Left lung (tissue), 4 donors: ENCODE measurements at regions not wholly inside any gene's neighbourhood (a gene's known extent, or its start where the extent isn't known, plus 50 kb on each side); places are given as distances from the start of the nearest gene placed in this dataset.

ENCODE experiments used
- ATAC-seq: fragments of 200-7000 bp; cut with Tn5 transposase; one replicate; pipeline ENCODE4 v1.9.1; 2020; ENCODE audit warnings: moderate library complexity
- DNase-seq, 4 donors: peaks; one replicate each; pipeline ENCODE4 v3.0.0-alpha.2; 2013 to 2020
- H3K27ac ChIP-seq, 2 donors: fragments of 200-600 bp; sonication (generic) in 1 of 2; one replicate each; pipeline versions ENCODE4 v1.5.0 to v1.8.0; 2020 to 2021
- H3K27me3 ChIP-seq, 2 donors: fragments of 200-600 bp; sonication (generic) in 1 of 2; one replicate each; pipeline versions ENCODE4 v1.5.0 to v1.8.0; 2020 to 2021
- H3K36me3 ChIP-seq, 2 donors: fragments of 200-600 bp; sonication (generic) in 1 of 2; one replicate each; pipeline versions ENCODE4 v1.5.0 to v1.8.0; 2020 to 2021
- H3K4me1 ChIP-seq, 2 donors: fragments of 200-600 bp; one replicate each; pipeline ENCODE4 v1.8.0; 2021
- H3K4me3 ChIP-seq, 2 donors: fragments of 200-600 bp; sonication (generic) in 1 of 2; one replicate each; pipeline versions ENCODE4 v1.5.0 to v1.8.0; 2020 to 2021; ENCODE audit warnings: mild to moderate bottlenecking in 1 of 2
- H3K9me3 ChIP-seq, 2 donors: fragments of 200-600 bp; sonication (generic) in 1 of 2; one replicate each; pipeline versions ENCODE4 v1.5.0 to v1.8.0; 2020 to 2021
- CTCF ChIP-seq, 2 donors: fragments of 200-600 bp; sonication (generic) in 1 of 2; IDR thresholded peaks; one replicate each; pipeline versions ENCODE4 v1.5.0 to v1.8.0; 2021; ENCODE audit warnings: antibody characterized with exemption in 2 of 2
- intact Hi-C, 2 donors: fragments of 100-400 bp; cut with DNase I; formaldehyde crosslinking; loops; one replicate each; pipeline versions ENCODE4 v1.11.2 to v1.14.2; 2022
- donor health status: DM: no; HTN: yes; CAD: no.
- donor health status: DM: no; HTN: no; CAD: no.

GRCh38 chr13:22369840-22370239 is 699.0 kb downstream of the FGF9 start:
- Histone ChIP-seq H3K9me3 (peaks cover 0 to 41% of the 10 kb centered on the region in 2 donors), H3K27ac (no peak overlapping the region), H3K36me3 (no peaks in the 10 kb centered on the region), H3K4me3 (no peak overlapping the region), H3K27me3 (no peaks in the 10 kb centered on the region), H3K4me1 (no peaks in the 10 kb centered on the region)
- intact Hi-C loops = no loop called here
- ATAC-seq (no peak), DNase-seq (no peak)
- no peak for TF ChIP-seq CTCF (IDR thresholded peaks at IDR 0.05)

- intact Hi-C loops = no loop called here
- no peak for TF ChIP-seq CTCF (IDR thresholded peaks at IDR 0.05)
- DNase-seq = no peak
Observed at GRCh38 chr13:22372261-22372660, 701.4 kb downstream of the FGF9 start.

DNA sequence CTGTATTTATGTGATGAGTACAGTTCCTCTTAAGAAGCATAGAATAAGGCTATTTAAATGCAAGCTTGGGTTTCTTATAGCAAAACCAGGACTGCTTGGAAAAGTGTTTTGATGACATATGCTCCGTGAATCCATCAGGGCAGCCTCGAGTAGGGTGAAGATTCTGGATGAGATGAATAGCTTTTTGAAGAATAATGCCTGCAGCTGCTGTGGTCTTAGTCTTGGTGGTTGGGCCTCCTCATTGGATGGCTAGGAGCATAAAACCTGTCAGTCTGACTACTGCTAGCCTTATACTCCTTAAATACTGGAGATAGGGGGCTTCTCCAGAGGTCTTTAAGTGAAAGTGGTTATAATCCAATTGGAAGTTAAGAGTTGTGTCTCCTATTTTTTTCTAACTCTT is 704.3 kb downstream of the FGF9 start:
- Histone ChIP-seq H3K36me3 (no peaks in the 10 kb centered on the region), H3K27me3 (no peaks in the 10 kb centered on the region), H3K4me1 (no peaks in the 10 kb centered on the region), H3K27ac (no peak overlapping the region), H3K4me3 (no peak overlapping the region), H3K9me3 (peaks cover 0 to 47% of the 10 kb centered on the region in 2 donors)
- no peak for TF ChIP-seq CTCF (IDR thresholded peaks at IDR 0.05)
- DNase-seq (no peak), ATAC-seq (no peak)
- intact Hi-C loops = no loop called here

More at GRCh38 chr13:22372261-22372660, 701.4 kb downstream of the FGF9 start:
- H3K27me3 ChIP-seq = no peaks in the 10 kb centered on the region
- no peak overlapping the region for H3K27ac ChIP-seq
- no peak overlapping the region for H3K4me3 ChIP-seq
- H3K4me1 ChIP-seq = no peaks in the 10 kb centered on the region
- no peaks in the 10 kb centered on the region for H3K36me3 ChIP-seq
- peaks cover 0 to 33% of the 10 kb centered on the region in 2 donors for H3K9me3 ChIP-seq
- no peak for ATAC-seq

DNA sequence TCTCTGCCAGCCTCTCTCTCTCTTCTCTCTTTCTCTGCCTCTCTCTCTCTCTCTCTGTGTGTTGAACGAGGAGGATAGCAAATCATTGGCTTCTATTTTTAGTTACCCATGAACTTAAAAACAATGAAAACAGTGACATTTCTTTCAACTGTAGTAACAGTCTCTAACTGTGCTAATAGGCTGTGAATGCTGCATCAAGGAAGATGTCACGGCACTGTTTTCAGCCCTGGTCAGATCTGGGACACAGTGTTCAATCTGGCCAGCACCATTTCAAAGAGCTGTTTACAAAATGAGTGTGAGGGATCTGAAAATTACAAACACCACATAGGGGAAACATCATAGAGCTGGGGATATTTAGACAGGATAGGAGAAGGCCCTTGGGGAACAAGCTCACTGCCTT is 717.0 kb downstream of the FGF9 start:
- H3K9me3 ChIP-seq = no peaks in the 10 kb centered on the region
- H3K4me1 ChIP-seq = no peaks in the 10 kb centered on the region
- no peaks in the 10 kb centered on the region for H3K36me3 ChIP-seq
- H3K4me3 ChIP-seq = no peak overlapping the region
- TF ChIP-seq CTCF (IDR thresholded peaks at IDR 0.05) = no peak
- no peak overlapping the region for H3K27ac ChIP-seq
- ATAC-seq (no peak), DNase-seq (no peak)
- intact Hi-C loops = no loop called here
- H3K27me3 ChIP-seq = no peaks in the 10 kb centered on the region

DNA sequence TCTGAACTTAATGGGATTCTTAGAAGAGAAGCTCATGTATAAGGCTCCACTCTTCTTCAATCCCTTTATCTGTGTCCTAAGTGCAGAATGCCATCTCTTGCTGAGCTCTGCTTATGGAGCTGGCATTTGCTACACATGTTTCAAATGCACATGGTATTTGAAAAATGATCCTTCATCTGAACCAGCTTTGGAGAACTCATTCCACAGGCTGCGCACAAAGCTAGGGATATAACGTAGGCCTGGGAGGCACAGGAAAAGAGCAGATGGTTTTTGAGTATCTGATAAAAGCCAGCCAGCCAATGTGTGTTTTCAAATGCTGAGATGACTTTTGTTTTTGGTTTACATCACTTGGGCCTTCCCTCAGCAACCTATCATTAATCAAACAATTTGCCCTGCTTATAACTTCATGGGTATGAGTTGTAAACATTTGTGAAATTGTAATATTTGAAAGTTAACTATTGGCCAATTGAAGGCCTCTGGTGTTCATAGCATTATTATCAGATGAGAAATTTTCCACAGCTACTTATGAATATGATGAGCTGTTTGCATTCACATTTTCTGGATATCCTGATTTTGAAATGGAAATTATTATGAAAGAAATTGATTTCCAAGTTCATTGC is 729.0 kb downstream of the FGF9 start:
- no peak for ATAC-seq
- Histone ChIP-seq H3K27ac (no peak overlapping the region), H3K4me1 (no peaks in the 10 kb centered on the region), H3K36me3 (no peaks in the 10 kb centered on the region), H3K9me3 (no peaks in the 10 kb centered on the region), H3K27me3 (no peaks in the 10 kb centered on the region), H3K4me3 (no peak overlapping the region)
- intact Hi-C loops = no loop called here
- no peak for TF ChIP-seq CTCF (IDR thresholded peaks at IDR 0.05)
- DNase-seq = peak in 2 of 4 donors; percentile 61 to 65
